ENCODE measurements at regions not wholly inside any gene's neighbourhood (a gene's known extent, or its start where the extent isn't known, plus 50 kb on each side); places are given as distances from the start of the nearest gene placed in this dataset.

DNA sequence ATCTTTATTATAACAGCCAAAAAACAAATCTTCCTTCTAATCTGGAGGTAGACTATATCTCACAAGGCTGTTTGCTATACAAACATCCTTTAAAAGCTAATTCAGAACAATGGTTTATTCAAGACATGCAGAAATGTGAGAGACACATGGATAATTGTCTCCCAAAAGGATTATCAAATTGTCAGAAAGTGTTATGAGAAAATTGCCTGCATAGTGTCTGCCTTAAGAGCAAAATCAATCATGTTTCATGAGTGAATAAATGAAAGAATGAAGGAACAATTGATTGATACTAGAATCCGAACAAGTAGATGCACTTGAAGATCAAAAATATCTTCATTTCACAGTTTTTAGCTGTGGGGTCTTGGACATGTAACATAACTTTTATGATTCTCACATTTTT is 621.7 kb upstream of the BOD1L1 start:
- TF ChIP-seq, protein P1, sequence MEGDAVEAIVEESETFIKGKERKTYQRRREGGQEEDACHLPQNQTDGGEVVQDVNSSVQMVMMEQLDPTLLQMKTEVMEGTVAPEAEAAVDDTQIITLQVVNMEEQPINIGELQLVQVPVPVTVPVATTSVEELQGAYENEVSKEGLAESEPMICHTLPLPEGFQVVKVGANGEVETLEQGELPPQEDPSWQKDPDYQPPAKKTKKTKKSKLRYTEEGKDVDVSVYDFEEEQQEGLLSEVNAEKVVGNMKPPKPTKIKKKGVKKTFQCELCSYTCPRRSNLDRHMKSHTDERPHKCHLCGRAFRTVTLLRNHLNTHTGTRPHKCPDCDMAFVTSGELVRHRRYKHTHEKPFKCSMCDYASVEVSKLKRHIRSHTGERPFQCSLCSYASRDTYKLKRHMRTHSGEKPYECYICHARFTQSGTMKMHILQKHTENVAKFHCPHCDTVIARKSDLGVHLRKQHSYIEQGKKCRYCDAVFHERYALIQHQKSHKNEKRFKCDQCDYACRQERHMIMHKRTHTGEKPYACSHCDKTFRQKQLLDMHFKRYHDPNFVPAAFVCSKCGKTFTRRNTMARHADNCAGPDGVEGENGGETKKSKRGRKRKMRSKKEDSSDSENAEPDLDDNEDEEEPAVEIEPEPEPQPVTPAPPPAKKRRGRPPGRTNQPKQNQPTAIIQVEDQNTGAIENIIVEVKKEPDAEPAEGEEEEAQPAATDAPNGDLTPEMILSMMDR (IDR thresholded peaks at IDR 0.05), result no peak
- TF ChIP-seq POLR2AphosphoS5 (IDR thresholded peaks at IDR 0.05), result no peak
- no peak for TF ChIP-seq POLR2A (IDR thresholded peaks at IDR 0.05; ENCODE audit: low read depth)
- no peak for TF ChIP-seq EP300 (IDR thresholded peaks at IDR 0.05)

Data from esophagus muscularis mucosa (tissue), 4 donors.